GM12892 (cell line): ENCODE measurements at regions not wholly inside any gene's neighbourhood (a gene's known extent, or its start where the extent isn't known, plus 50 kb on each side); places are given as distances from the start of the nearest gene placed in this dataset.

Experiments used
- POLR2A ChIP-seq: IDR thresholded peaks from 2 replicates; pipeline ENCODE4 v1.6.1; 2011; ENCODE audit warnings: low read depth, low read length, control low read depth
- POLR2AphosphoS5 ChIP-seq: IDR thresholded peaks from 2 replicates; pipeline ENCODE4 v1.6.1; 2011; ENCODE audit warnings: low read depth, low read length, control low read depth
- TAF1 ChIP-seq: IDR thresholded peaks from 2 replicates; pipeline ENCODE4 v1.6.1; 2011; ENCODE audit warnings: low read depth, mild to moderate bottlenecking, control low read depth, low read length, borderline replicate concordance

- TF ChIP-seq TAF1 (no peak), POLR2A (no peak), POLR2AphosphoS5 (no peak)
These were observed 162.8 kb downstream of the VRK1 start for GRCh38 chr14:96959992-96960391.
